MCF 10A (cell line): ENCODE measurements at regions not wholly inside any gene's neighbourhood (a gene's known extent, or its start where the extent isn't known, plus 50 kb on each side); places are given as distances from the start of the nearest gene placed in this dataset.

Source experiments
- BruUV-seq: library from RNA; stranded (reverse); fragments of 400-500 nt; replicated peaks from 2 replicates; lab custom pipeline; 2021; lab: Mats Ljungman, UMichigan
- CTCF ChIA-PET: fragments of 300-600 bp; sonication (Branson Sonifier 250); formaldehyde crosslinking; extraction: SDS; loops from one replicate; lab custom pipeline; 2021; ENCODE audit warnings: antibody characterized with exemption, inconsistent platforms; lab: Yijun Ruan, JAX
- POLR2A ChIA-PET: fragments of 300-600, 350-650 bp; sonication (Branson Sonifier 250); formaldehyde crosslinking; extraction: SDS; loops from one replicate; lab custom pipeline; 2020; ENCODE audit warnings: antibody characterized with exemption, inconsistent platforms; lab: Yijun Ruan, JAX
- DNase-seq: peaks from one replicate; pipeline ENCODE4 v3.0.0-alpha.2; 2018; ENCODE audit not compliant: unreplicated experiment
- H3K27ac Mint-ChIP-seq: one replicate; pipeline ENCODE4 v1.8.0; 2022; ENCODE audit warnings: mild to moderate bottlenecking, low read depth, mixed read lengths; ENCODE audit not compliant: unreplicated experiment
- H3K27me3 Mint-ChIP-seq: one replicate; pipeline ENCODE4 v1.8.0; 2022; ENCODE audit warnings: mixed read lengths; ENCODE audit not compliant: insufficient read depth, unreplicated experiment
- H3K36me3 Mint-ChIP-seq: one replicate; pipeline ENCODE4 v1.8.0; 2022; ENCODE audit warnings: mild to moderate bottlenecking, moderate library complexity, mixed read lengths; ENCODE audit not compliant: insufficient read depth, unreplicated experiment
- H3K4me1 Mint-ChIP-seq: one replicate; pipeline ENCODE4 v1.8.0; 2022; ENCODE audit warnings: mixed read lengths; ENCODE audit not compliant: insufficient read depth, unreplicated experiment
- H3K4me3 Mint-ChIP-seq: one replicate; pipeline ENCODE4 v1.8.0; 2022; ENCODE audit warnings: mild to moderate bottlenecking, moderate library complexity, mixed read lengths; ENCODE audit not compliant: unreplicated experiment
- H3K9me3 Mint-ChIP-seq: one replicate; pipeline ENCODE4 v1.8.0; 2022; ENCODE audit warnings: mixed read lengths; ENCODE audit not compliant: unreplicated experiment
- CTCF ChIP-seq: fragments of 200-600 bp; IDR thresholded peaks from one replicate; pipeline ENCODE4 v1.8.0; 2022; ENCODE audit warnings: antibody characterized with exemption, mild to moderate bottlenecking; ENCODE audit not compliant: unreplicated experiment
- intact Hi-C: fragments of 100-400 bp; cut with micrococcal nuclease; formaldehyde crosslinking; loops from 2 replicates; pipeline ENCODE4 v1.14.1; 2022

DNA sequence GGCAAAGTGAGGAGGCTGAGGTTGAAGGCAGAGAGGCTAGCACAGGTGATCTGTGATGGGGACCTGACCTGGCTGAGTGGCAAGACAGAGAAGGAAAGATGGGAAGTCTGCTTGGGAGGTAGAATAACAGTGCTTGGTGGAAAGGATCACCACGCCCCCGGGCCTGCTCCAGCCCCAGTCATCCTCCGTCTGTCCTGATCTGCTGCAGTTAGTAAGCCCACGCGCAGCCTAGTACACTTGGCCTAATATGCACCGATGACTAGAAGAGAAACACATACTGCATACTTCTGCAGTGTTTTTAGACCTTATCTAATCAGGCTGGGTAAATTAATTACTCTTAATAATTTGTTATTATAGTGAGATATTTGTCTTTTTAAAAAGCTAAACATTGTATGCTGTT lies 103.7 kb upstream of the KLF3 start:
- ChIA-PET CTCF (interaction anchor here (0.6 to 0.7 kb wide), 2 partner anchors 60 to 115 kb away, joined by 3 read pairs; no protein-coding TSS in a partner anchor), POLR2A (no interaction called here)
- intact Hi-C loops, result loop anchor here (10.0 kb wide), 1 partner anchor 236 kb away; no protein-coding TSS in a partner anchor
- no TSS peak for BruUV-seq
- Mint-ChIP-seq H3K4me1 (peaks cover 19% of the 10 kb centered on the region), H3K9me3 (peaks cover 7% of the 10 kb centered on the region), H3K36me3 (no peaks in the 10 kb centered on the region), H3K4me3 (no peak overlapping the region), H3K27me3 (no peaks in the 10 kb centered on the region), H3K27ac (no peak overlapping the region)
- no peak for DNase-seq
- no peak for TF ChIP-seq CTCF

- ChIA-PET CTCF (interaction anchor here (0.7 kb wide), 1 partner anchor 59 kb away, joined by 3 read pairs; no protein-coding TSS in a partner anchor), POLR2A (no interaction called here)
- H3K27me3 Mint-ChIP-seq, result no peaks in the 10 kb centered on the region
- H3K4me3 Mint-ChIP-seq, result no peak overlapping the region
- no peak overlapping the region for H3K27ac Mint-ChIP-seq
- peak; percentile 20 for DNase-seq
- H3K36me3 Mint-ChIP-seq, result no peaks in the 10 kb centered on the region
- intact Hi-C loops, result loop anchor here (10.0 kb wide), 1 partner anchor 236 kb away; no protein-coding TSS in a partner anchor
- no peak for TF ChIP-seq CTCF
- peaks cover 7% of the 10 kb centered on the region for H3K9me3 Mint-ChIP-seq
- BruUV-seq, result no TSS peak
- H3K4me1 Mint-ChIP-seq, result peaks cover 25% of the 10 kb centered on the region
Measured at GRCh38 chr4:38560768-38561558, 103.0 kb upstream of the KLF3 start.

DNA sequence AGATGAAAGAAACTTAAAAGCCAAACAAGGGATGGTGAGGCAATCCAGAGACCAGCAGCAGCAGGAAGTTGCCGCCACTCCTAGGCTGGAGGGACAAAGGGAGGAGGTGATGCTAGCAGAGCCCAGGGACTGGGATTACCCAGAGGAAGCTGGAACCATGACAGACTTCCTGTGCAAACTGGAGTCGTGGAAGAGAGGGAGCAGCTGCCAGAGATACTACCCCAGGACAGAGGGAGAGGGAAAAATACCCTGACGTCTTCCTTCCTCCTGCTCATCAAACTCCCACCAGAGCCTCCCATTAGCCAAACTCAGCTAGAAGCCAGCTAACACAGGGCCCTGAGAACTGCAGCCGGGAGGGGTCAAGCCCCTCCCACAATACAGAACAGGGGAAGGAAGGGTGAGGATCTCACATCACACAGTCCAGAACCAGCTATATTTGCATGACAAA lies 101.2 kb upstream of the KLF3 start:
- CTCF ChIA-PET, result interaction anchor here (0.6 to 1.2 kb wide), 3 partner anchors 96 to 168 kb away, joined by 3 to 6 read pairs (median 3); no protein-coding TSS in a partner anchor
- no peaks in the 10 kb centered on the region for H3K27me3 Mint-ChIP-seq
- BruUV-seq, result no TSS peak
- no peak for TF ChIP-seq CTCF
- H3K4me3 Mint-ChIP-seq, result no peak overlapping the region
- peaks cover 44% of the 10 kb centered on the region for H3K4me1 Mint-ChIP-seq
- H3K27ac Mint-ChIP-seq, result peak overlapping the region; percentile 16
- H3K9me3 Mint-ChIP-seq, result no peaks in the 10 kb centered on the region
- DNase-seq, result peak; percentile 67
- intact Hi-C loops, result loop anchor here (10.0 kb wide), 1 partner anchor 238 kb away; no protein-coding TSS in a partner anchor
- no peaks in the 10 kb centered on the region for H3K36me3 Mint-ChIP-seq
- POLR2A ChIA-PET, result interaction anchor here (0.7 to 1.1 kb wide), 3 partner anchors 104 to 178 kb away, joined by 3 to 5 read pairs (median 4); no protein-coding TSS in a partner anchor

DNA sequence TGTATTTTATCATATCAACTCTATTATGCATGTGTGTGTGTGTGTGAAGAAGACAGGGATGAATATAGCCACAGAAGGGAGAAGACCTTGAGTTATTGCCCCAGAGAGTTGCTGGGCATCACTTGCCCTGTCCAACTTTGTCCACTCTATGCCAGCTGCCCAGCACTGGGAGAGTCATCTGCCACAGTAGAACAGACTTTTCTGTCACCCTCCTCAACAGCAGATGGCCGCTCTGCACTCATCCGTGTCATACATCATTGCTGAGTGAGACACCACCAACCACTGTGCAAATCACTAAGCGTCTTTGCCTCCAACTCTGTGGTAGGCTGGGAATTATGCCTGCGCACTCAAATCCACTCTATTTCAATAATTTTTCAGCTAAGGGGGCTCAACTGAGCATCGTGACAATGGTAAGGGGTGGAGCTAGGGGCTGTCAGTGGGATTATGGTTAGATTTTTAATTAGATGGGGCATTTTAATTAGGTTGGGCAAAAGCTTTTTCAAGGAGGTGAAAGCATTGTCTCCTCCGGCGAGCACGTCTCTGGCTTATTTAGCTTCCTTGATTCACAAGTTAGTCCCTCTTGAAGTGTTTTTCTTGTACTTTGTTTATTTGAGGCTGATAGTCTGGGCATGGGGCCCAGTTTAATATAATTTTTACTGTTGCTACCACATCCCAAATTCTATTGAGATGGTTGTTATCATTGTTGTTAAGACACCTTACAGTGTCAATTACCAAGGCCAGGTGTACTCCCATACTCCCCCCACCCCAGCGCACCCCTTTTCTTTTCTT lies 100.1 kb upstream of the KLF3 start:
- no peak for TF ChIP-seq CTCF
- Mint-ChIP-seq H3K4me1 (peaks cover 45% of the 10 kb centered on the region), H3K4me3 (no peak overlapping the region), H3K27me3 (no peaks in the 10 kb centered on the region), H3K27ac (no peak overlapping the region), H3K36me3 (no peaks in the 10 kb centered on the region), H3K9me3 (no peaks in the 10 kb centered on the region)
- no TSS peak for BruUV-seq
- POLR2A ChIA-PET, result no interaction called here
- DNase-seq, result no peak
- CTCF ChIA-PET, result interaction anchor here (0.6 to 0.7 kb wide), 4 partner anchors 110 to 596 kb away, joined by 3 to 5 read pairs (median 4); no protein-coding TSS in a partner anchor
- intact Hi-C loops, result loop anchor here (2.0 to 10.0 kb wide), 2 partner anchors 103 to 239 kb away; no protein-coding TSS in a partner anchor
